ENCODE measurements at regions not wholly inside any gene's neighbourhood (a gene's known extent, or its start where the extent isn't known, plus 50 kb on each side); places are given as distances from the start of the nearest gene placed in this dataset.
"Not testable (repeated sequence)": the region's sequence is repeated elsewhere in the genome, so short reads cannot be mapped to it uniquely, and the experiment has no call there.

GRCh38 chr6:62982951-62983350, 228.3 kb upstream of the FKBP1C start:
- peaks cover 0 to 16% (median 4%) of the 10 kb centered on the region in 8 donors for H3K9me3 ChIP-seq
- no peak overlapping the region for H3K4me3 ChIP-seq
- no peaks in the 10 kb centered on the region for H3K27me3 ChIP-seq (replicated peaks in 1 of 7)
- TF ChIP-seq CTCF (IDR thresholded peaks at IDR 0.05 in 8 of 11, conservative IDR thresholded peaks at IDR 0.05 in 3 of 11) = no peak
- TF ChIP-seq POLR2A (IDR thresholded peaks at IDR 0.05) = no peak
- TF ChIP-seq POLR2AphosphoS5 (IDR thresholded peaks at IDR 0.05) = no peak
- H3K36me3 ChIP-seq = no peaks in the 10 kb centered on the region
- WGBS, 5 donors = 43 to 61% (median 53%) methylated on average over 2 of the region's 2 CpGs
- no peak overlapping the region for H3K27ac ChIP-seq
- DNase-seq = no peak
- intact Hi-C loops (cut with DNase I; ENCODE audit: low total_unique reads) = no loop called here
- no peaks in the 10 kb centered on the region for H3K4me1 ChIP-seq

- peaks cover 0 to 45% (median 7%) of the 10 kb centered on the region in 8 donors for H3K9me3 ChIP-seq
- H3K27me3 ChIP-seq (replicated peaks in 1 of 7); H3K27ac ChIP-seq; DNase-seq; H3K36me3 ChIP-seq; H3K4me3 ChIP-seq; intact Hi-C loops (cut with DNase I; ENCODE audit: low total_unique reads); H3K4me1 ChIP-seq: not testable (repeated sequence)
- 50 to 66% (median 59%) methylated on average over 4 of the region's 4 CpGs for WGBS, 5 donors
Observed at GRCh38 chr6:62991696-62992095, 219.6 kb upstream of the FKBP1C start.

GRCh38 chr6:62993951-62994350, 217.3 kb upstream of the FKBP1C start:
- intact Hi-C loops (cut with DNase I; ENCODE audit: low total_unique reads) = no loop called here
- H3K4me3 ChIP-seq = no peak overlapping the region
- no peaks in the 10 kb centered on the region for H3K27me3 ChIP-seq (replicated peaks in 1 of 7)

GRCh38 chr6:62998022-62998421, 213.2 kb upstream of the FKBP1C start:
- WGBS, 5 donors = 51 to 85% (median 80%) methylated on average over 2 of the region's 2 CpGs
- H3K36me3 ChIP-seq = no peaks in the 10 kb centered on the region
- no peak overlapping the region for H3K27ac ChIP-seq
- peaks cover 0 to 15% (median 1%) of the 10 kb centered on the region in 8 donors for H3K9me3 ChIP-seq
- H3K4me1 ChIP-seq = no peaks in the 10 kb centered on the region
- no peak overlapping the region for H3K4me3 ChIP-seq
- intact Hi-C loops (cut with DNase I; ENCODE audit: low total_unique reads) = no loop called here
- TF ChIP-seq POLR2AphosphoS5 (IDR thresholded peaks at IDR 0.05) (no peak), CTCF (IDR thresholded peaks at IDR 0.05 in 8 of 11, conservative IDR thresholded peaks at IDR 0.05 in 3 of 11) (no peak), POLR2A (IDR thresholded peaks at IDR 0.05) (no peak)
- H3K27me3 ChIP-seq (replicated peaks in 1 of 7) = no peaks in the 10 kb centered on the region
- no peak for DNase-seq

More at GRCh38 chr6:62993951-62994350, 217.3 kb upstream of the FKBP1C start:
- no peaks in the 10 kb centered on the region for H3K36me3 ChIP-seq
- H3K4me1 ChIP-seq = no peaks in the 10 kb centered on the region
- H3K27ac ChIP-seq = no peak overlapping the region
- peaks cover 0 to 33% (median 5%) of the 10 kb centered on the region in 8 donors for H3K9me3 ChIP-seq
- TF ChIP-seq POLR2A (IDR thresholded peaks at IDR 0.05) (no peak), POLR2AphosphoS5 (IDR thresholded peaks at IDR 0.05) (no peak), CTCF (IDR thresholded peaks at IDR 0.05 in 8 of 11, conservative IDR thresholded peaks at IDR 0.05 in 3 of 11) (no peak)
- DNase-seq = no peak

- H3K27ac ChIP-seq; H3K36me3 ChIP-seq; H3K4me3 ChIP-seq; intact Hi-C loops (cut with DNase I; ENCODE audit: low total_unique reads); DNase-seq; H3K4me1 ChIP-seq; H3K27me3 ChIP-seq (replicated peaks in 1 of 7); H3K9me3 ChIP-seq: not testable (repeated sequence)
- WGBS, 5 donors = 28 to 38% (median 30%) methylated on average over 3 of the region's 3 CpGs
Observed at GRCh38 chr6:62999242-62999641, 212.0 kb upstream of the FKBP1C start.
